ENCODE measurements at regions not wholly inside any gene's neighbourhood (a gene's known extent, or its start where the extent isn't known, plus 50 kb on each side); places are given as distances from the start of the nearest gene placed in this dataset.

DNA sequence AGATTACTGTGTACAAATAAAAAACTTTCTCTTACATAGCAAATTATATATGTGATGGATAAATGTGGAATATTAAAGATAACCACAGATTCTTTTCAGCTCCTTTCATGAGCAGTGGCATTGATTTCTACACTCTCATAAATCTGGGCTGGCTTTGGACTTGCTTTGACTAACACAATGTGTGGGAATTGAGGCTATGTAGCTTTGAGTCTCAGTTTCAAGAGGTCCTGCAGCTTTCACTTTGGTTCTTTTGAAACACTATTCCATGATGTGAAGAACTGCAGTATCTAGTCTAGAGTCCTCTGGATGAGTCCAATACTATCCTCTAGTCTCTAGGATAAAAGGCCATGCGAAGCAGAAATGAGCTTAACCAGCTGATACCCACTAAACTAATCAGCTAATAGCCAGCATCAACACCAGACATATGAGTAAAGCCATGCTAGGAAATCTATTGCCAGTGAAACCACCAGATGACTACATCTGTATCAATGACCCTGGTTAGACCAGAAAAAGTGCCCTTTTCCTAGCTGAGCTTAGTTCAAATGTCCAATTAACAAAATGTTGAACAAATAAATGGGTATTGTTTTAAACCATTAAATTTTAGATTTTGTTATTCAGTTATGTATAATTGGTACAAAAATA is 274.9 kb upstream of the ZPLD1 start:
- intact Hi-C loops (cut with micrococcal nuclease; ENCODE audit: unreplicated experiment): no loop called here
- BruUV-seq (replicated peaks): no TSS peak
- no peaks in the 10 kb centered on the region for H3K36me3 ChIP-seq (ENCODE audit: insufficient read depth, low read length, poor library complexity, severe bottlenecking)
- CTCF ChIA-PET: interaction anchor here (0.6 kb wide), 1 partner anchor 310 kb away, joined by 6 read pairs; the partner anchor contains the start of gene NFKBIZ
- H3K27me3 ChIP-seq (replicated peaks; ENCODE audit: insufficient read depth, low read depth, low read length, poor library complexity): no peaks in the 10 kb centered on the region
- no peak overlapping the region for H3K27ac ChIP-seq (ENCODE audit: low read depth, low read length, poor library complexity, severe bottlenecking)
- POLR2A ChIA-PET (ENCODE audit: low non-redundant PET): no interaction called here
- TF ChIP-seq EZH2 (IDR thresholded peaks at IDR 0.05; ENCODE audit: borderline replicate concordance, low read depth, low read length, poor library complexity, severe bottlenecking): no peak
- TF ChIP-seq, protein P1, sequence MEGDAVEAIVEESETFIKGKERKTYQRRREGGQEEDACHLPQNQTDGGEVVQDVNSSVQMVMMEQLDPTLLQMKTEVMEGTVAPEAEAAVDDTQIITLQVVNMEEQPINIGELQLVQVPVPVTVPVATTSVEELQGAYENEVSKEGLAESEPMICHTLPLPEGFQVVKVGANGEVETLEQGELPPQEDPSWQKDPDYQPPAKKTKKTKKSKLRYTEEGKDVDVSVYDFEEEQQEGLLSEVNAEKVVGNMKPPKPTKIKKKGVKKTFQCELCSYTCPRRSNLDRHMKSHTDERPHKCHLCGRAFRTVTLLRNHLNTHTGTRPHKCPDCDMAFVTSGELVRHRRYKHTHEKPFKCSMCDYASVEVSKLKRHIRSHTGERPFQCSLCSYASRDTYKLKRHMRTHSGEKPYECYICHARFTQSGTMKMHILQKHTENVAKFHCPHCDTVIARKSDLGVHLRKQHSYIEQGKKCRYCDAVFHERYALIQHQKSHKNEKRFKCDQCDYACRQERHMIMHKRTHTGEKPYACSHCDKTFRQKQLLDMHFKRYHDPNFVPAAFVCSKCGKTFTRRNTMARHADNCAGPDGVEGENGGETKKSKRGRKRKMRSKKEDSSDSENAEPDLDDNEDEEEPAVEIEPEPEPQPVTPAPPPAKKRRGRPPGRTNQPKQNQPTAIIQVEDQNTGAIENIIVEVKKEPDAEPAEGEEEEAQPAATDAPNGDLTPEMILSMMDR (conservative IDR thresholded peaks at IDR 0.05; ENCODE audit: low read depth, low read length): no peak
- H3K9me3 ChIP-seq (ENCODE audit: low read depth, low read length, poor library complexity, severe bottlenecking): no peaks in the 10 kb centered on the region
- H3K4me1 ChIP-seq (ENCODE audit: insufficient read depth, low read length, poor library complexity, severe bottlenecking): peaks cover 18% of the 10 kb centered on the region
- H3K4me3 ChIP-seq (ENCODE audit: low read depth, low read length, poor library complexity, severe bottlenecking): no peak overlapping the region
- DNase-seq (ENCODE audit: low spot score): no peak

DNA sequence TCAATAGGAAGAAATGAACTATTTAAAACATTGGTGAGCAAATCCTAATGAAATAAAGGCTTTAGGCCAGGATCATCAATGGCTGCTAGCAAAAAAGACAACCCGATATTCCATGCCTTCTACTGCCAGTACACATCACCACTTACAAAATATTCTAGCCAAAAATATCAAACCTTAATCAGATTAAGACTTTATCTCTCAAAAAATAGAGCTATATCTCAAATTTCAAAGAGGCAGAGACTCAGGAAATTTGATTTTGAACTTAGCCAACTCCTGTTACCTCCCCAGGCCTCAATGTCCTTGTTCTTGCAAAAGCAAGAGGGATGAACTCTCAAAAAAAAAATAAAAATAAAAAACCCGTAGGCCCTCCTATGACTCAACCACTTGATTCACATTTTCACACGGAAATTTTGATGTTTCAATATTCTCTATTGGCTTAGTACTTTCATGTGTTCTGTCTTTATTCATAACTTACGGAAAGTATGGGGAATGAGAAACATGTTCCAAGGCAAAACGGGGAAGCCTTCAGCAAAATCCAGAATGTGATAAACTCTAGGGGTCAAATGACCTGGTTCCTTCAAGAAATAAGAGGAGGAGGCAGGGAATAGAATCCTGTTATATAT is 273.3 kb upstream of the ZPLD1 start:
- BruUV-seq (replicated peaks): no TSS peak
- Histone ChIP-seq H3K27me3 (replicated peaks; ENCODE audit: insufficient read depth, low read depth, low read length, poor library complexity) (no peaks in the 10 kb centered on the region), H3K4me3 (ENCODE audit: low read depth, low read length, poor library complexity, severe bottlenecking) (no peak overlapping the region), H3K27ac (ENCODE audit: low read depth, low read length, poor library complexity, severe bottlenecking) (no peak overlapping the region), H3K9me3 (ENCODE audit: low read depth, low read length, poor library complexity, severe bottlenecking) (no peaks in the 10 kb centered on the region), H3K36me3 (ENCODE audit: insufficient read depth, low read length, poor library complexity, severe bottlenecking) (no peaks in the 10 kb centered on the region), H3K4me1 (ENCODE audit: insufficient read depth, low read length, poor library complexity, severe bottlenecking) (peaks cover 18% of the 10 kb centered on the region)
- TF ChIP-seq, protein P1 (conservative IDR thresholded peaks at IDR 0.05; ENCODE audit: low read depth, low read length): no peak
- no peak for TF ChIP-seq EZH2 (IDR thresholded peaks at IDR 0.05; ENCODE audit: borderline replicate concordance, low read depth, low read length, poor library complexity, severe bottlenecking)
- intact Hi-C loops (cut with micrococcal nuclease; ENCODE audit: unreplicated experiment): no loop called here
- ChIA-PET POLR2A (ENCODE audit: low non-redundant PET) (no interaction called here), CTCF (no interaction called here)
- DNase-seq (ENCODE audit: low spot score): no peak

DNA sequence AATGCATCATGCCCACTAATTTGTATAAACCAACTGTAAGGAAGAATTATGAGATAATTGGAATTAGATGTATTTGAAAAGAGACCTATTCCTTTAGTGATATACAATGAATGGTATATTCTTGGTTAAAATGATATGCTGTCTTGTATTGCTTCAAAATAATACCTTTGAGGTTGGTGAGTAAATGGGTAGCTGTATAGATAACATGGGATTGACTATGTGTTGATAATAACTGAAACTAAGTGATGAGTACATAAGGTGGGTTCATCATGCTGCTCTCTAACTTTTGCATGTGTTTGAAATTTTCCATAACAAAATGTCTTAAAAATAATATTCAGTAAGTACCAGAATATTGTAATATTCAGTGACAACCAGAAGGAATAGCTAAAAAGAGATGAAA is 272.6 kb upstream of the ZPLD1 start:
- Histone ChIP-seq H3K4me1 (ENCODE audit: insufficient read depth, low read length, poor library complexity, severe bottlenecking) (peaks cover 18% of the 10 kb centered on the region), H3K27ac (ENCODE audit: low read depth, low read length, poor library complexity, severe bottlenecking) (no peak overlapping the region), H3K4me3 (ENCODE audit: low read depth, low read length, poor library complexity, severe bottlenecking) (no peak overlapping the region), H3K27me3 (replicated peaks; ENCODE audit: insufficient read depth, low read depth, low read length, poor library complexity) (no peaks in the 10 kb centered on the region), H3K9me3 (ENCODE audit: low read depth, low read length, poor library complexity, severe bottlenecking) (no peaks in the 10 kb centered on the region), H3K36me3 (ENCODE audit: insufficient read depth, low read length, poor library complexity, severe bottlenecking) (no peaks in the 10 kb centered on the region)
- POLR2A ChIA-PET (ENCODE audit: low non-redundant PET): no interaction called here
- intact Hi-C loops (cut with micrococcal nuclease; ENCODE audit: unreplicated experiment): no loop called here
- no peak for TF ChIP-seq EZH2 (IDR thresholded peaks at IDR 0.05; ENCODE audit: borderline replicate concordance, low read depth, low read length, poor library complexity, severe bottlenecking)
- TF ChIP-seq, protein P1 (conservative IDR thresholded peaks at IDR 0.05; ENCODE audit: low read depth, low read length): no peak
- BruUV-seq (replicated peaks): no TSS peak
- CTCF ChIA-PET: no interaction called here
- DNase-seq (ENCODE audit: low spot score): no peak

Measured in A673 (cell line).